ENCODE measurements at regions not wholly inside any gene's neighbourhood (a gene's known extent, or its start where the extent isn't known, plus 50 kb on each side); places are given as distances from the start of the nearest gene placed in this dataset.

- ATAC-seq (no peak), DNase-seq (no peak)
- no peak for TF ChIP-seq CTCF (IDR thresholded peaks at IDR 0.05)
- H3K36me3 ChIP-seq: peaks cover 28% of the 10 kb centered on the region
- H3K4me1 ChIP-seq: peaks cover 13% of the 10 kb centered on the region
- H3K9me3 ChIP-seq: no peaks in the 10 kb centered on the region
- H3K27ac ChIP-seq: no peak overlapping the region
- H3K4me3 ChIP-seq: no peak overlapping the region
- intact Hi-C loops (cut with DNase I): no loop called here
- H3K27me3 ChIP-seq (ENCODE audit: low read depth): no peaks in the 10 kb centered on the region
Measured at GRCh38 chr6:34606477-34607265, 50.5 kb upstream of the SPDEF start.
